GM12873 (cell line): ENCODE measurements at regions not wholly inside any gene's neighbourhood (a gene's known extent, or its start where the extent isn't known, plus 50 kb on each side); places are given as distances from the start of the nearest gene placed in this dataset.

ENCODE experiments used
- TF ChIP-seq, protein P1 (sequence below): IDR thresholded peaks from 2 replicates; pipeline ENCODE4 v1.5.1; 2012; ENCODE audit warnings: low read depth, mild to moderate bottlenecking, moderate library complexity, low read length, control low read depth; ENCODE audit not compliant: insufficient read depth; ENCODE audit errors: missing control alignments

GRCh38 chrX:124981420-124981819 is 338.3 kb upstream of the TEX13C start:
- TF ChIP-seq, protein P1, sequence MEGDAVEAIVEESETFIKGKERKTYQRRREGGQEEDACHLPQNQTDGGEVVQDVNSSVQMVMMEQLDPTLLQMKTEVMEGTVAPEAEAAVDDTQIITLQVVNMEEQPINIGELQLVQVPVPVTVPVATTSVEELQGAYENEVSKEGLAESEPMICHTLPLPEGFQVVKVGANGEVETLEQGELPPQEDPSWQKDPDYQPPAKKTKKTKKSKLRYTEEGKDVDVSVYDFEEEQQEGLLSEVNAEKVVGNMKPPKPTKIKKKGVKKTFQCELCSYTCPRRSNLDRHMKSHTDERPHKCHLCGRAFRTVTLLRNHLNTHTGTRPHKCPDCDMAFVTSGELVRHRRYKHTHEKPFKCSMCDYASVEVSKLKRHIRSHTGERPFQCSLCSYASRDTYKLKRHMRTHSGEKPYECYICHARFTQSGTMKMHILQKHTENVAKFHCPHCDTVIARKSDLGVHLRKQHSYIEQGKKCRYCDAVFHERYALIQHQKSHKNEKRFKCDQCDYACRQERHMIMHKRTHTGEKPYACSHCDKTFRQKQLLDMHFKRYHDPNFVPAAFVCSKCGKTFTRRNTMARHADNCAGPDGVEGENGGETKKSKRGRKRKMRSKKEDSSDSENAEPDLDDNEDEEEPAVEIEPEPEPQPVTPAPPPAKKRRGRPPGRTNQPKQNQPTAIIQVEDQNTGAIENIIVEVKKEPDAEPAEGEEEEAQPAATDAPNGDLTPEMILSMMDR: no peak

GRCh38 chrX:124984140-124984813 is 335.4 kb upstream of the TEX13C start:
- TF ChIP-seq, protein P1: no peak

GRCh38 chrX:124986284-124986683 is 333.4 kb upstream of the TEX13C start:
- TF ChIP-seq, protein P1: no peak

DNA sequence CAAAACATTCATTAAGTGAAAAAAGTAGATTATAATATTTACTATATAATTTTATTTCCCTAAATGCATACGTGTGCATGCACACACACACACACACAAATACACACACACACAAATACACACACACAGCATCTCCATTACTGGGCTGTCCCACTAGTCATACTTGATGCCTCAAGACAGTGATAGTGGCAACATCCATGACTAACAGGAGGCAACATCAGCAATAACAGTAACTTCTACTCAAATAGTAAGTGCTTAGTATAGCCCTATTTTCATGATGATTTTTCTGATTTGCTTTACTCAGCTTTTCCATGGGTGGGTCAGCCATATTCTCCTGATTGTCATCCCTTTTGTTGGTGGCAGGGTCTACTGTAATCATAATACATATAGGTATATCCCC is 325.9 kb upstream of the TEX13C start:
- TF ChIP-seq, protein P1: no peak

DNA sequence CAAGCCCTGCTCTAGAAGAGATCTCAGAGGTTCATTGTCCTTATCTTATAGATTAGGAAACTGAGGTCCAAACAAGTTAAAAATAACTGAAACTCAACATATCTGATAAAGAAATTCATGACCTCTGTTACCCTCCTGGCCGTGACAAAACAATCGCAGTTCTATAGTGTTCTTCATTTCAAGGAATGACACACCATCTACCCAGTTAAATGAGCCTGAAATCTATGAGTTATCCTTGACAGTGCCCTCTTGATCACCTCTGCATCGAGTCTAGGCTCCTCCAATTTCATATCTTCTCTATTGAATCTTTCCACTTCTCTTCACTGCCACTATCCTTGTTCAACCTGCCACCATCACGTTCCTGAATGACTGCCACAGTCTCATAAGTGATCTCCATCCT is 325.3 kb upstream of the TEX13C start:
- TF ChIP-seq, protein P1: no peak

- TF ChIP-seq, protein P1: no peak
Measured at GRCh38 chrX:125003746-125004446, 315.8 kb upstream of the TEX13C start.

DNA sequence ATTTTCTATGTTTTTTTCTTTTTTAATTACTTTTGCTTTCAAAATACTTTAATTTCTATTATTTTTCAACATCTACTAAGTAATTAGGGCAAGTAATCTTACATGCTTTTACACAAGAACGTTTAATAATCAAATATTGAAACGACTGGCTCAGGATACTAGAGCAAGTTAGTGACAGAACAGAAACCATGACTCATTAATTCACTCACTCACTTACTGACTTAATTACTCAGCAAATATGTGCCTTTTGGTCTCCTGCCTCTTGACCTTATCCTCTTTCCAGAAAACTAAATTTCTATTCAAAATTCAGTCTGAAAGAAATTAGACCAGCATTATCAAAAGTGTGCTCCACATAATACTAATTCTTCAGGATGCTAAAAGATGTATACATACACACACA is 314.9 kb upstream of the TEX13C start:
- TF ChIP-seq, protein P1: no peak
